ENCODE measurements at regions not wholly inside any gene's neighbourhood (a gene's known extent, or its start where the extent isn't known, plus 50 kb on each side); places are given as distances from the start of the nearest gene placed in this dataset.

DNA sequence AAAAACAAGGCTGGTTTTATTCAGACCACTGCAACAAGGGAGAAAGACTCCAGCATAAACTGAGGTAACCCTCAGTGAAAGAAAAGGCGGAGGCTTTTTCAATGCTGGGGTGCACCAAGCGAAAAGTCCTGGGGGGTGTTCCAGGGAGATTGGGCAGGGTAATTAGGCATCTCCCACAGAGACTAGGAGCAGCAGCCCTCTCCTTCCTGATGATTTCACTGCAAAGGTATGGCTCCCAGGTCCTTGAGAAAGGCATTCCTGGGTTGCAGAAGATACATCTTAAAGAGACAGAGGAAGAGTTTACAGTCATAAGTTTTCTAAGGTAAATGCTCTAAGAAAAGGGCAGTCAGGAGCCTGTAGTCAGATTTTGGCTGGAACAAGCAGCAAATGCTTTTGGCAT, 412.0 kb downstream of the FOXO1 start:
- Mint-ChIP-seq H3K36me3 (no peaks in the 10 kb centered on the region), H3K27me3 (ENCODE audit: low read depth) (no peaks in the 10 kb centered on the region), H3K4me3 (no peak overlapping the region), H3K4me1 (peaks cover 8% of the 10 kb centered on the region; the same call in 1 of the 2 replicates), H3K9me3 (peaks cover 4% of the 10 kb centered on the region), H3K27ac (no peak overlapping the region)
- ChIA-PET POLR2A (no interaction called here), CTCF (no interaction called here)
- no peak for TF ChIP-seq CBFB (CRISPR knock-in tag; IDR thresholded peaks at IDR 0.05; ENCODE audit: low read depth)
- TF ChIP-seq, protein P1, sequence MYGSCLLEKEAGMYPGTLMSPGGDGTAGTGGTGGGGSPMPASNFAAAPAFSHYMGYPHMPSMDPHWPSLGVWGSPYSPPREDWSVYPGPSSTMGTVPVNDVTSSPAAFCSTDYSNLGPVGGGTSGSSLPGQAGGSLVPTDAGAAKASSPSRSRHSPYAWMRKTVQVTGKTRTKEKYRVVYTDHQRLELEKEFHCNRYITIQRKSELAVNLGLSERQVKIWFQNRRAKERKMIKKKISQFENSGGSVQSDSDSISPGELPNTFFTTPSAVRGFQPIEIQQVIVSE (CRISPR knock-in tag; IDR thresholded peaks at IDR 0.05; ENCODE audit: borderline replicate concordance) = no peak
- TF ChIP-seq TP53 (CRISPR knock-in tag; IDR thresholded peaks at IDR 0.05) = no peak
- no peak for TF ChIP-seq SP1 (CRISPR knock-in tag; conservative IDR thresholded peaks at IDR 0.05)
- TF ChIP-seq CREM (CRISPR knock-in tag; IDR thresholded peaks at IDR 0.05) = no peak
- no peak for TF ChIP-seq ZNF416 (CRISPR knock-in tag; IDR thresholded peaks at IDR 0.05)
- no peak for TF ChIP-seq RORB (CRISPR knock-in tag; IDR thresholded peaks at IDR 0.05)
- TF ChIP-seq, protein P2, sequence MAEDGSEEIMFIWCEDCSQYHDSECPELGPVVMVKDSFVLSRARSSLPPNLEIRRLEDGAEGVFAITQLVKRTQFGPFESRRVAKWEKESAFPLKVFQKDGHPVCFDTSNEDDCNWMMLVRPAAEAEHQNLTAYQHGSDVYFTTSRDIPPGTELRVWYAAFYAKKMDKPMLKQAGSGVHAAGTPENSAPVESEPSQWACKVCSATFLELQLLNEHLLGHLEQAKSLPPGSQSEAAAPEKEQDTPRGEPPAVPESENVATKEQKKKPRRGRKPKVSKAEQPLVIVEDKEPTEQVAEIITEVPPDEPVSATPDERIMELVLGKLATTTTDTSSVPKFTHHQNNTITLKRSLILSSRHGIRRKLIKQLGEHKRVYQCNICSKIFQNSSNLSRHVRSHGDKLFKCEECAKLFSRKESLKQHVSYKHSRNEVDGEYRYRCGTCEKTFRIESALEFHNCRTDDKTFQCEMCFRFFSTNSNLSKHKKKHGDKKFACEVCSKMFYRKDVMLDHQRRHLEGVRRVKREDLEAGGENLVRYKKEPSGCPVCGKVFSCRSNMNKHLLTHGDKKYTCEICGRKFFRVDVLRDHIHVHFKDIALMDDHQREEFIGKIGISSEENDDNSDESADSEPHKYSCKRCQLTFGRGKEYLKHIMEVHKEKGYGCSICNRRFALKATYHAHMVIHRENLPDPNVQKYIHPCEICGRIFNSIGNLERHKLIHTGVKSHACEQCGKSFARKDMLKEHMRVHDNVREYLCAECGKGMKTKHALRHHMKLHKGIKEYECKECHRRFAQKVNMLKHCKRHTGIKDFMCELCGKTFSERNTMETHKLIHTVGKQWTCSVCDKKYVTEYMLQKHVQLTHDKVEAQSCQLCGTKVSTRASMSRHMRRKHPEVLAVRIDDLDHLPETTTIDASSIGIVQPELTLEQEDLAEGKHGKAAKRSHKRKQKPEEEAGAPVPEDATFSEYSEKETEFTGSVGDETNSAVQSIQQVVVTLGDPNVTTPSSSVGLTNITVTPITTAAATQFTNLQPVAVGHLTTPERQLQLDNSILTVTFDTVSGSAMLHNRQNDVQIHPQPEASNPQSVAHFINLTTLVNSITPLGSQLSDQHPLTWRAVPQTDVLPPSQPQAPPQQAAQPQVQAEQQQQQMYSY (CRISPR knock-in tag; IDR thresholded peaks at IDR 0.05) = no peak
- TF ChIP-seq GTF2I (CRISPR knock-in tag; conservative IDR thresholded peaks at IDR 0.05) = no peak
- no peak for TF ChIP-seq SMAD3 (CRISPR knock-in tag; IDR thresholded peaks at IDR 0.05; ENCODE audit: borderline replicate concordance)
- TF ChIP-seq ZNF423 (CRISPR knock-in tag; IDR thresholded peaks at IDR 0.05) = no peak
- no peak for TF ChIP-seq ZNF263 (CRISPR knock-in tag; IDR thresholded peaks at IDR 0.05; ENCODE audit: low read depth)
- TF ChIP-seq, protein P3, sequence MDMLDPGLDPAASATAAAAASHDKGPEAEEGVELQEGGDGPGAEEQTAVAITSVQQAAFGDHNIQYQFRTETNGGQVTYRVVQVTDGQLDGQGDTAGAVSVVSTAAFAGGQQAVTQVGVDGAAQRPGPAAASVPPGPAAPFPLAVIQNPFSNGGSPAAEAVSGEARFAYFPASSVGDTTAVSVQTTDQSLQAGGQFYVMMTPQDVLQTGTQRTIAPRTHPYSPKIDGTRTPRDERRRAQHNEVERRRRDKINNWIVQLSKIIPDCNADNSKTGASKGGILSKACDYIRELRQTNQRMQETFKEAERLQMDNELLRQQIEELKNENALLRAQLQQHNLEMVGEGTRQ (CRISPR knock-in tag; IDR thresholded peaks at IDR 0.05) = no peak
- ATAC-seq = no peak
- DNase-seq (ENCODE audit: low spot score) = no peak

DNA sequence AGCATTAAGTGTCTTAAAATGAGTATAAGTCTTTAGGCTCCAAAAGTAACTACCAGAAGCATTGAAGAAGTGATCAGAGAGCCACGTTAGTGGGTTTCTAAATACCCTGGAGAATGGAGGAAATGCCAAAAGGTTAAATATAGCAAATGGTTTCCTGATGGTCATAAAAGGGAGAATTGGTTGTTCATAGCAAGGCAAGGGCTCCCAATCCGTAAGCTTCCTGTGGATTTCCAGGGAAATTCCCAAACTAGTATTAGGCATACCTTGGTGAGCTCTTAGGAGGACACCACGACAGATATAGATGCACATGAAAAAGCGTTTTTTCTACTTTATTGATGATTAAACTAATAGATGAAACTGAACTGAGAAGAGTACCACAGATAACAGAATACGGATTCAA, 410.9 kb downstream of the FOXO1 start:
- Mint-ChIP-seq H3K4me1 (peaks cover 8% of the 10 kb centered on the region; the same call in 1 of the 2 replicates), H3K36me3 (no peaks in the 10 kb centered on the region), H3K4me3 (no peak overlapping the region), H3K27me3 (ENCODE audit: low read depth) (peaks cover 5% of the 10 kb centered on the region; the same call in 1 of the 2 replicates), H3K9me3 (peaks cover 4% of the 10 kb centered on the region; the same call in 1 of the 2 replicates), H3K27ac (no peak overlapping the region)
- ATAC-seq (no peak), DNase-seq (ENCODE audit: low spot score) (no peak)
- ChIA-PET CTCF (no interaction called here), POLR2A (no interaction called here)
- TF ChIP-seq, protein P4, sequence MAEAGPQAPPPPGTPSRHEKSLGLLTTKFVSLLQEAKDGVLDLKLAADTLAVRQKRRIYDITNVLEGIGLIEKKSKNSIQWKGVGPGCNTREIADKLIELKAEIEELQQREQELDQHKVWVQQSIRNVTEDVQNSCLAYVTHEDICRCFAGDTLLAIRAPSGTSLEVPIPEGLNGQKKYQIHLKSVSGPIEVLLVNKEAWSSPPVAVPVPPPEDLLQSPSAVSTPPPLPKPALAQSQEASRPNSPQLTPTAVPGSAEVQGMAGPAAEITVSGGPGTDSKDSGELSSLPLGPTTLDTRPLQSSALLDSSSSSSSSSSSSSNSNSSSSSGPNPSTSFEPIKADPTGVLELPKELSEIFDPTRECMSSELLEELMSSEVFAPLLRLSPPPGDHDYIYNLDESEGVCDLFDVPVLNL (CRISPR knock-in tag; IDR thresholded peaks at IDR 0.05; ENCODE audit: borderline replicate concordance, low read depth) = no peak
- TF ChIP-seq, protein P5, sequence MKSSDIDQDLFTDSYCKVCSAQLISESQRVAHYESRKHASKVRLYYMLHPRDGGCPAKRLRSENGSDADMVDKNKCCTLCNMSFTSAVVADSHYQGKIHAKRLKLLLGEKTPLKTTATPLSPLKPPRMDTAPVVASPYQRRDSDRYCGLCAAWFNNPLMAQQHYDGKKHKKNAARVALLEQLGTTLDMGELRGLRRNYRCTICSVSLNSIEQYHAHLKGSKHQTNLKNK (CRISPR knock-in tag; IDR thresholded peaks at IDR 0.05) = no peak
- TF ChIP-seq SMAD4 (CRISPR knock-in tag; IDR thresholded peaks at IDR 0.05) (no peak), ELF4 (CRISPR knock-in tag; IDR thresholded peaks at IDR 0.05; ENCODE audit: low read depth) (no peak), GRHL2 (CRISPR knock-in tag; IDR thresholded peaks at IDR 0.05; ENCODE audit: insufficient replicate concordance, severe bottlenecking) (no peak), TP53 (CRISPR knock-in tag; IDR thresholded peaks at IDR 0.05) (no peak), OVOL2 (CRISPR knock-in tag; IDR thresholded peaks at IDR 0.05; ENCODE audit: borderline replicate concordance) (no peak), ZBTB21 (CRISPR knock-in tag; IDR thresholded peaks at IDR 0.05; ENCODE audit: borderline replicate concordance) (no peak), ATF1 (CRISPR knock-in tag; IDR thresholded peaks at IDR 0.05) (no peak)
- TF ChIP-seq, protein P3 (CRISPR knock-in tag; IDR thresholded peaks at IDR 0.05) = no peak
- TF ChIP-seq, protein P6, sequence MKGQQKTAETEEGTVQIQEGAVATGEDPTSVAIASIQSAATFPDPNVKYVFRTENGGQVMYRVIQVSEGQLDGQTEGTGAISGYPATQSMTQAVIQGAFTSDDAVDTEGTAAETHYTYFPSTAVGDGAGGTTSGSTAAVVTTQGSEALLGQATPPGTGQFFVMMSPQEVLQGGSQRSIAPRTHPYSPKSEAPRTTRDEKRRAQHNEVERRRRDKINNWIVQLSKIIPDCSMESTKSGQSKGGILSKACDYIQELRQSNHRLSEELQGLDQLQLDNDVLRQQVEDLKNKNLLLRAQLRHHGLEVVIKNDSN (CRISPR knock-in tag; IDR thresholded peaks at IDR 0.05) = no peak
- TF ChIP-seq, protein P7, sequence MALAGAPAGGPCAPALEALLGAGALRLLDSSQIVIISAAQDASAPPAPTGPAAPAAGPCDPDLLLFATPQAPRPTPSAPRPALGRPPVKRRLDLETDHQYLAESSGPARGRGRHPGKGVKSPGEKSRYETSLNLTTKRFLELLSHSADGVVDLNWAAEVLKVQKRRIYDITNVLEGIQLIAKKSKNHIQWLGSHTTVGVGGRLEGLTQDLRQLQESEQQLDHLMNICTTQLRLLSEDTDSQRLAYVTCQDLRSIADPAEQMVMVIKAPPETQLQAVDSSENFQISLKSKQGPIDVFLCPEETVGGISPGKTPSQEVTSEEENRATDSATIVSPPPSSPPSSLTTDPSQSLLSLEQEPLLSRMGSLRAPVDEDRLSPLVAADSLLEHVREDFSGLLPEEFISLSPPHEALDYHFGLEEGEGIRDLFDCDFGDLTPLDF (CRISPR knock-in tag; IDR thresholded peaks at IDR 0.05) = no peak
- TF ChIP-seq, protein P8, sequence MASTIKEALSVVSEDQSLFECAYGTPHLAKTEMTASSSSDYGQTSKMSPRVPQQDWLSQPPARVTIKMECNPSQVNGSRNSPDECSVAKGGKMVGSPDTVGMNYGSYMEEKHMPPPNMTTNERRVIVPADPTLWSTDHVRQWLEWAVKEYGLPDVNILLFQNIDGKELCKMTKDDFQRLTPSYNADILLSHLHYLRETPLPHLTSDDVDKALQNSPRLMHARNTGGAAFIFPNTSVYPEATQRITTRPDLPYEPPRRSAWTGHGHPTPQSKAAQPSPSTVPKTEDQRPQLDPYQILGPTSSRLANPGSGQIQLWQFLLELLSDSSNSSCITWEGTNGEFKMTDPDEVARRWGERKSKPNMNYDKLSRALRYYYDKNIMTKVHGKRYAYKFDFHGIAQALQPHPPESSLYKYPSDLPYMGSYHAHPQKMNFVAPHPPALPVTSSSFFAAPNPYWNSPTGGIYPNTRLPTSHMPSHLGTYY (CRISPR knock-in tag; IDR thresholded peaks at IDR 0.05) = no peak
